ENCODE measurements at regions not wholly inside any gene's neighbourhood (a gene's known extent, or its start where the extent isn't known, plus 50 kb on each side); places are given as distances from the start of the nearest gene placed in this dataset.

DNA sequence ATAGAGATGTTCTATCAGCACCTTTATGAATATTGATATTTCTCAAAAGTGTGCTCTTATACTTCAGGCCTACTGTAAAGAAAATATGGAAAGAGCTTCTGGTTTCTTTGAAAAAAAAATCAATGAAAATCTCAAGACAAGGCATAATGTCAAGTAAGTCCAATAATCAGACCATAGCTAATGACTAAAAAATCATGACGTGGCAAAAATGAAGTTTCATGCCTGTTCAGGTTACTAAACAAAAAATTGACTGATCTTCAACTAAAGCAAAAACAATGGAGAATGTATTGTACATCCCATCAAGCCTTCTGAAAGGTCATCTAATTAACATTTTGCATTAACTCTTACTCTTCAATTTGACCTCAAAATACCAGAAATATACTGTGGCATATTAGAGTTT is 824.4 kb downstream of the EPHA4 start:
- Mint-ChIP-seq H3K27me3 (ENCODE audit: low read depth) (no peaks in the 10 kb centered on the region), H3K27ac (0 out of 7 replicates have a peak overlapping the region, but pooled peaks of 1 of the 3 experiments have one; percentile 55), H3K36me3 (ENCODE audit: insufficient read depth in 1 of 3, low read depth in 3 of 3) (peaks cover 0 to 7% (median 5%) of the 10 kb centered on the region in 3 experiments; a peak in 3 of 7 replicates), H3K4me3 (no peak overlapping the region), H3K4me1 (peaks cover 8 to 9% of the 10 kb centered on the region in 2 experiments), H3K9me3 (no peaks in the 10 kb centered on the region)
- Histone ChIP-seq H4K91ac (ENCODE audit: insufficient read length, low read depth, low read length) (no peak overlapping the region), H3K14ac (ENCODE audit: insufficient read depth, low read length) (no peak overlapping the region), H2AK5ac (ENCODE audit: insufficient read length, low read length) (no peak overlapping the region), H3K79me2 (ENCODE audit: insufficient read depth, low read length) (no peaks in the 10 kb centered on the region), H3K9ac (ENCODE audit: extremely low read depth, insufficient read length, low read length) (no peak overlapping the region), H3K56ac (ENCODE audit: insufficient read length, low read depth, low read length) (no peak overlapping the region), H4K8ac (replicated peaks; ENCODE audit: insufficient read length, low read depth, low read length) (no peak overlapping the region), H2BK12ac (ENCODE audit: insufficient read length, low read depth, low read length) (no peak overlapping the region), H3K4ac (ENCODE audit: low read depth, low read length) (no peak overlapping the region), H3K23me2 (ENCODE audit: insufficient read length, low read depth, low read length, poor library complexity, severe bottlenecking) (no peaks in the 10 kb centered on the region), H2BK15ac (ENCODE audit: low read depth, low read length) (no peak overlapping the region), H3K4me1 (ENCODE audit: insufficient read depth, low read length) (no peaks in the 10 kb centered on the region), H3K9me3 (ENCODE audit: control insufficient read depth, low read depth, low read length) (no peaks in the 10 kb centered on the region), H4K20me1 (ENCODE audit: control insufficient read depth, insufficient read depth, insufficient read length) (no peaks in the 10 kb centered on the region), H3K23ac (ENCODE audit: insufficient read length, low read depth, low read length) (no peak overlapping the region), H3K27me3 (ENCODE audit: insufficient read depth, low read length) (no peaks in the 10 kb centered on the region), H2BK5ac (ENCODE audit: insufficient read length, low read length) (no peak overlapping the region), H2BK120ac (ENCODE audit: low read depth, low read length, poor library complexity, severe bottlenecking) (no peak overlapping the region), H3T11ph (ENCODE audit: low read length) (no peak overlapping the region), H3K27ac (ENCODE audit: insufficient read length, low read depth, low read length) (no peak overlapping the region), H3K79me1 (ENCODE audit: insufficient read depth, low read depth, low read length, poor library complexity, severe bottlenecking) (no peaks in the 10 kb centered on the region), H3K18ac (ENCODE audit: insufficient read length, low read depth, low read length) (no peak overlapping the region), H2BK20ac (ENCODE audit: low read depth, low read length, poor library complexity, severe bottlenecking) (no peak overlapping the region), H4K5ac (ENCODE audit: insufficient read length, low read depth, low read length) (no peak overlapping the region), H2AFZ (ENCODE audit: low read length) (no peak overlapping the region), H3K4me2 (ENCODE audit: insufficient read depth, insufficient read length, low read length) (no peak overlapping the region)
- DNase-seq, result no peak
- TF ChIP-seq, protein P1, sequence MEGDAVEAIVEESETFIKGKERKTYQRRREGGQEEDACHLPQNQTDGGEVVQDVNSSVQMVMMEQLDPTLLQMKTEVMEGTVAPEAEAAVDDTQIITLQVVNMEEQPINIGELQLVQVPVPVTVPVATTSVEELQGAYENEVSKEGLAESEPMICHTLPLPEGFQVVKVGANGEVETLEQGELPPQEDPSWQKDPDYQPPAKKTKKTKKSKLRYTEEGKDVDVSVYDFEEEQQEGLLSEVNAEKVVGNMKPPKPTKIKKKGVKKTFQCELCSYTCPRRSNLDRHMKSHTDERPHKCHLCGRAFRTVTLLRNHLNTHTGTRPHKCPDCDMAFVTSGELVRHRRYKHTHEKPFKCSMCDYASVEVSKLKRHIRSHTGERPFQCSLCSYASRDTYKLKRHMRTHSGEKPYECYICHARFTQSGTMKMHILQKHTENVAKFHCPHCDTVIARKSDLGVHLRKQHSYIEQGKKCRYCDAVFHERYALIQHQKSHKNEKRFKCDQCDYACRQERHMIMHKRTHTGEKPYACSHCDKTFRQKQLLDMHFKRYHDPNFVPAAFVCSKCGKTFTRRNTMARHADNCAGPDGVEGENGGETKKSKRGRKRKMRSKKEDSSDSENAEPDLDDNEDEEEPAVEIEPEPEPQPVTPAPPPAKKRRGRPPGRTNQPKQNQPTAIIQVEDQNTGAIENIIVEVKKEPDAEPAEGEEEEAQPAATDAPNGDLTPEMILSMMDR (conservative IDR thresholded peaks at IDR 0.05), result no peak
- no CpG with 5 or more reads among the region's 1 CpG for WGBS (ENCODE audit: extremely low coverage, insufficient read length, low lambda C conversion rate)
